ENCODE measurements at regions not wholly inside any gene's neighbourhood (a gene's known extent, or its start where the extent isn't known, plus 50 kb on each side); places are given as distances from the start of the nearest gene placed in this dataset.
"Not testable (repeated sequence)": the region's sequence is repeated elsewhere in the genome, so short reads cannot be mapped to it uniquely, and the experiment has no call there.

DNA sequence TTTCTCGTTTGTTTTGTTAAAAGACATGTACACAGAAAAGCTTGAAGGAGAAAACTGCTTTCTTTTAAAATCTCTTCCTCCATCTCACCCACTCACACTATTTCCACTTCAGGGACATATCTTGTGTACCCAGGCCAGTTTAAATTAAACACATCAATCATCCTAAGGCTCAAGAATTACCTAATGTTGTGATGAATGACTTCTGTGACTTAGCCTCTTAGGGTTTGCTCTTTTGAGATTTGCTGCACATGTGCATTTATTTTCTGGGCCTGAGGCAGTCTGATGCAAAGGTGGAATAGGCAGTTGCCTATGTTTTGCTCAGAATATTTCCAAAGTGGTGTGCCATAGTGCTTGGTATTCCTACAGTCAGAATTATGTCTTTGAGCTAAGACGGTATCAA lies 439.9 kb upstream of the CHD1 start:
- no peak for DNase-seq (ENCODE audit: low read depth in 3 of 3, low spot score in 2 of 3)

DNA sequence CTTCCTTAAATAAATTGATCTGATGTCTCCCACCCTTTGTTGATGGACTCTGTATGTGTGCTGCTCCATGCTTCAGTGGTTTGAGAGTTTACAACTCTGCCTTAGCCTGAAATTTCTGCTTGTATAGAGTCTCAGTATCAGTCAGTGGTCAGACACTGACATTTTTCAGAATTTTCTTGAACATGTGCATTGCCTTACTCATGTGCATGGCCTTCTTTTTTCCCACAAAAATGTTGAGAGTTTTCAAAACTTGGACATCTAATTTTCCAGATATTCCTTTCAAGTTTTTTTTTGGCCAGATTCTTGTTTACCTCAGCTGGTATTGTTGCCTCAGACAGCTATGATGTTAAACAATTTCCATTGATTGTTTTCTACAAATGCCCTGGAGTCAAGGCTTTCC lies 427.1 kb upstream of the CHD1 start:
- no peak for DNase-seq (ENCODE audit: low read depth in 3 of 3, low spot score in 2 of 3)

DNA sequence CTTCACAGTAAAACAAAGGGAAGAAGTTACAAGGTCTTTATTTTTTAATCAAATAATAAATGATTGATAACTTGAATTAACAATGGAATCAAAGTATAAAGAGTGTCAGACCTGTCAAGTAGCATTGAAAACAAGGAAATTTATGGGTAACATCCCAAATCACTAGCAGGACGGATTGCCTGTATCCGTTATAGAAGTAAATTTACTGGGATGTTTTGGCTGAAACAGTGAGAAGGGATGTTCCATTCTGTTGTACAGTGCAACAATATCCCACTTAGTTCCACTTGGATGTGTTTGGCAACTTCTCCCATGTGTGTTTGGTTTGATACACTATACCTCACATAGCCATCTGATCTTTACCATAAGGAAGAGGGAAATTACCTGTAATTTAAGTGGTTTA lies 421.0 kb upstream of the CHD1 start:
- DNase-seq (ENCODE audit: low read depth in 3 of 3, low spot score in 2 of 3), result peak in 2 of 3 donors; percentile 14 to 29

DNA sequence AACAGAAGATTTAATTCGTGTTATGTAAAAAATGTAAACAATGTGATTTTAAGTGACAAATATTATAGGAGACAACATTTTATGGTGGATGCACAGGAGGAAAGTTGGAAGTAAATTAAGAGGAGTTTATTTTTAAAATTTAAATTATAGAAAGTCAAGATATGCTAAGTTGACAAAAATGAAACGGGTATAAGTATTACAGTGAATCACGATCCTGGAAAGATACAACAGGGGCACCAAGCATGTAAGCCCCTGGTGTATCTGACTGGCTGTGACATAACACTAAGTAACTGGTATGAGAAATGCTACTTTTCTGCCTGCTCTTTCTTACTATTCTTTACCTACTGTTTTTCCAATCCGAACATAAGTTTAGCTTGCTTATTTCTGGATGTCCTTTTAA lies 419.8 kb upstream of the CHD1 start:
- no peak for DNase-seq (ENCODE audit: low read depth in 3 of 3, low spot score in 2 of 3)

DNA sequence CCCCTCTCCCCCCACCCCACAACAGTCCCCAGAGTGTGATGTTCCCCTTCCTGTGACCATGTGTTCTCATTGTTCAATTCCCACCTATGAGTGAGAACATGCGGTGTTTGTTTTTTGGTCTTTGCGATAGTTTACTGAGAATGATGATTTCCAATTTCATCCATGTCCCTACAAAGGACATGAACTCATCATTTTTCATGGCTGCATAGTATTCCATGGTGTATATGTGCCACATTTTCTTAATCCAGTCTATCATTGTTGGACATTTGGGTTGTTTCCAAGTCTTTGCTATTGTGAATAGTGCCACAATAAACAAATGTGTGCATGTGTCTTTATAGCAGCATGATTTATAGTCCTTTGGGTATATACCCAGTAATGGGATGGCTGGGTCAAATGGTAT lies 411.0 kb upstream of the CHD1 start:
- DNase-seq (ENCODE audit: low read depth in 3 of 3, low spot score in 2 of 3), result not testable (repeated sequence)

DNA sequence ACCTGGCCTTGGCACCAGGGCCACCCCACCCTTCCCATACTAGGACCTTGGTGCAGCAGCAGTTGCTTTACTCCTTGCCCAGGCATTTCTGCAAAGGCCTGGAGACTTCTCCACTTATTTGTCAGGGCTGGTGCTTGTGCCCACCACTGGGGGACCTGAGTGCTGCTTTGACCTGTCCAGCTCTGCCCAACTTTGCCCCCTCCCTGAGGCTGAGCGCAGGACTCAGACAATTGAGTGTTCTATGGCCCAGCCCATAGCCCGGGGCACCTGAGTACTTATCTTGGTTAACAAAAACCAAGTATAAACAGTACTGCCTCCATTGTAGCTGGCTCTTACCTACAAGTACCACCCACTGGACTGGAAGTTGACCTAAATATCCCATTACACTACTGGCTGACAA lies 406.1 kb upstream of the CHD1 start:
- no peak for DNase-seq (ENCODE audit: low read depth in 3 of 3, low spot score in 2 of 3)

DNA sequence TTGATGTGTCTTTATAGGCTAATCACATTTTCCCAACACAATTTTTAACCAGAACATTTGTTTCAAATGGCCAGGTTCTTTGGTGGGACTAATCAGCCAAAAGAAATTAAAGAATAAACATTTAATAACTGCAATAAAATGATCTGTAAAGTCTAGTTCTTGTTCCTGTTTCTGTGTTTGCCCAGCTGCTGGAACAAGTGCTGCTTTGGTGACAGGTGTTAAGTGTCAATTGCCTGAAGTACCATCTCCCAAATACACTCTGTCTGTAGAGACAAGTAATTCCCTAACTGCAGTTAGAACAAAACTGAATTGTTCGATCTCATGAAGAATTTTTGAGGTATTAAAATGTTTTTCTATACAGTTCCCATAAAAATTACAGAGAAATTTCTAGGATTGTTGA lies 402.3 kb upstream of the CHD1 start:
- no peak for DNase-seq (ENCODE audit: low read depth in 3 of 3, low spot score in 2 of 3)

DNA sequence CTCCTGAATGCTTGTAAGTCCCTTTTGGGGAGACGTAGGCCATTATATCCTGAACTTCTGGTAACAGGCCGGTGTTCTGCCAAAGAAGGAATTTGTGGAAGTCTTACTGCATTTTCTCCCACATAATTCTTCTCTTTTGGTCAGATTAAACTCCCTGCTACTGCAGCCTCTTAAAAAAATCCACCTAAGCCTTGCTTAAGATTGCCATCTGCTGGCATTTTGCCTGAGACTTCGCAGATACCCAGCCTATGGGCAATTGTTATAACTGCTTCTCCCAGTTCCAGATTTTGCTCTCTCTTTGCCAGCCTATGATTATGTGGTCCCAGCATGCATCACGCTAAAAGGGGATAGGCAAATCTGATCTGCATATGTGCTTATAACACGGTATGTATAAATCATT lies 391.6 kb upstream of the CHD1 start:
- peak in 2 of 3 donors; percentile 5 to 6 for DNase-seq (ENCODE audit: low read depth in 3 of 3, low spot score in 2 of 3)

DNA sequence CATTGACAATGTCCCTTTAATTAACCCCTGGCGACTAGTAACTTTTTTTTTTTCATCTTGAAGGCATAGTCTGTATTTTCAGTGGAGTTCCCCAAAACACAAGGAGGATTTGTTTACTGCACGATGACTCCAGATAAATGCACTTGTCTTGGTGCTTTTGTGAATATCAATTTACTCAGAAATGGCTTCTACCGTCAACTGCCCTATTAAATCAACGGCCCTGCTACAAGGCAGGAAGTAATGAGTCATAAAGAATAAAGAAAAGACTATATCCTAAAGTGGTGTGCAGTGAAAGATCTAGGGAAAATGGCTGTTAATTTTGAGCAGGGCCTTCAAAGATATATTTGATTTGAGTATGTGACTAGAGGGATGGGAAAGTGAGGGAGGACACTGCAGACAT lies 388.3 kb upstream of the CHD1 start:
- no peak for DNase-seq (ENCODE audit: low read depth in 3 of 3, low spot score in 2 of 3)

DNA sequence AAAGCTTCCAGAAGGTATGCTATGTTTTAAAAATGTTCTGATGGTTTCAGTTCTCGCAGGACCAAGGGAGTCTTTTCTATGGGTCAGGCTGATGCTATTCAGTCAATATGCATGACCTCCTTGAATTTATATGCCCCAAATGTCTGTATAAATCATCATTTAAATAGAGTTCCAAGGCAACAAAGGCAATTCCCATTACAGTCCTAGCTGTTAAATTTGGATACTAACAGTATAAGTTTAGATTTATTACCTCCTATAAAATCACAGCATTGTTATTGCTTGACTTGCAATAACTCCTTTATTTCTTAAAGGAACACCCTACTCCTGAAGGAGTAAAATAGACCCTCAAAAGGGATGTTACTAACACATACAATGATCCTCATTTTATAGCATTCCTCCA lies 387.7 kb upstream of the CHD1 start:
- DNase-seq (ENCODE audit: low read depth in 3 of 3, low spot score in 2 of 3), result no peak

DNA sequence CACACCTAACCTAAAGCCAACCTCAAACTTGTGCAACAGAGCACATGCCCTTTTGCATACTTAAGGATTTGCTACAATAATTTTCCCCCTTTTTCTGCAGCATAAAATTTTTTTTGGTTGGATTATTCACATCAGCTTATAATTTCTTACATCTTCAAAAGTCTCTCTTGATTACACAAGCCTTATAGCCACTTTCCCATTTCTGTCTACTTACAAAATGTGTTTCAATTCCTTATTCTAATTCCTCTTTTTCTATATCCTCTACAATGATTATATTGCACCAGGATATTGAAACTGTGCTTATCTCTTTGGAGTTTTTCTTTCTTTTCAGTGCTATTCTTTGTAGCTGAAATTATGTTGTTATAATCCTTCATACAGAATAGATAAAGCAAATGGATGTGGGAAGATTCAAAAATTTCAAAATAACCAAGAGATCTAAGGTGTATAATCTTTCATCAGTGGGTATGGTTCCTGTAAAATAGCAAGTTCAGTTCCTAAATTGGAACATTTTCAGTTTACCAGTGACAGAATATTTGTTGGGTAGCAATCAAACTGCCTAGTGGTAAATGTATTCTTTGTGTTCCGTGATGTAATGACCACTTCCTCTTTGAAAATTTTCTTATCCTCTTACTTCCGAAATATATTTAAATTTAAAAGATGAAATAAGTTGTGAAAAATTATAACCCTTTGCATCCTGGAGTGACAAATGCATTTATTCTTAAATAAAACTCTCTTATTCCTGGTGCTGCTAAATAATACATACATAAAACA lies 386.8 kb upstream of the CHD1 start:
- DNase-seq (ENCODE audit: low read depth in 3 of 3, low spot score in 2 of 3), result no peak

DNA sequence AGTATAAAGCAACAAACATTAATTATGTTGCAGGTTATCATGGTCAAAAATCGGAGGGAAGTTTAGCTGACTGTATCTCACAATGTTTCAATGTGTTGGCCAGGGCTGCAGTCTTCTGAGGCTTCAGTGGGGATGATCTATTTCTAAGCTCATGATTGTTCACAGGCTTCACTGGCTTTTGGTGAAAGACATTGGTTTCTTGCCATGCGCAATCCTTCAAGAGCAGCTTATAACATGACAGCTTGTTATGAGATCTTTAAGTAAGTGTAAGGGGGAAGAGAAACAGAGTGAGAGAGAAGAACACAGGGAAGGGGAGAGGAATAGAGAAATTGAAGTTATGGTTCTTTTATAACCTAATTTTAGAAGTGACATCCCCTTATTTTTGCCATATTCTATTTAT lies 385.9 kb upstream of the CHD1 start:
- DNase-seq (ENCODE audit: low read depth in 3 of 3, low spot score in 2 of 3), result no peak

DNA sequence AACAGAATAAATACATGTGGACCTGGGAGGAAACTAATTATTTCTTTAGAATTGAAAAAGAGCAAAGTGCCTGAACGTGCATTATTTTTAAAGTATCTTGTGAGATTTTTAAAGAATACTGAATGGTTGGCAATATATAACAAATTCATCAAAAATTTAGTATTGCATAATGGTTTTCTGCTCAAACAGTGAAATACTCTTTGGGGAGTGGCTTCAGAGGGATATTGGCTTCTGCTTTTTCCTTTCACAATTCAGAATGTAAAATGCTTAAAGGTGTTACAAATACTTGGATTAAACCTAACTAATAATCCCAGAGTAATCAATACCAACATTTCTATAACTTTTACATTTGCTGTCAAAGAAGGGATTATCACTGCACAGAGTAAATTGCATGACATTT lies 379.3 kb upstream of the CHD1 start:
- DNase-seq (ENCODE audit: low read depth in 3 of 3, low spot score in 2 of 3), result no peak

DNA sequence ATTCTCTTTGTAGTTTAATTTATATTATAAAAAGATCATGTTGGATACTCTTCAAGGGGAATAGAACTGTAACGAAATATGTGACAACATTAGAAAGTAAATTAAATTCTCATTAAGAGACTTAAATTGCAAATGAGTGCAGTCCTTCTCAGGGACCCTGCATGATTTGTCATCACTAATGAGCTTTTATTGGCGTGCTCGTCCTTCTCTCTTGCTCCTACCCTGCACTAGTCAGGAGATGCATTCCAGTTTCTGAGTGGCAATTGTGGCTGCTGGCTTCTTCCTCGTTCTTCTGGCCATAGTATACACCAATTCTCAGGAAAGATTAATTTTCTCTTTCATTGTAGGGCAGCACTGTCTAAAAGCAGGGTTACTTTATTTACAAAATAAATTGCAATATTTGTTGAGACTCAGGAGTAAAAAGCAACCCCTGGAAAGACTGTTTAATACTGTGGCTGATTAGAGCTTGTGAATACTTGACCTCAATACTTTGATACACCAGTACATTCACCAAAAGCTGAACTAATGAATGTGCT lies 376.3 kb upstream of the CHD1 start:
- no peak for DNase-seq (ENCODE audit: low read depth in 3 of 3, low spot score in 2 of 3)

DNA sequence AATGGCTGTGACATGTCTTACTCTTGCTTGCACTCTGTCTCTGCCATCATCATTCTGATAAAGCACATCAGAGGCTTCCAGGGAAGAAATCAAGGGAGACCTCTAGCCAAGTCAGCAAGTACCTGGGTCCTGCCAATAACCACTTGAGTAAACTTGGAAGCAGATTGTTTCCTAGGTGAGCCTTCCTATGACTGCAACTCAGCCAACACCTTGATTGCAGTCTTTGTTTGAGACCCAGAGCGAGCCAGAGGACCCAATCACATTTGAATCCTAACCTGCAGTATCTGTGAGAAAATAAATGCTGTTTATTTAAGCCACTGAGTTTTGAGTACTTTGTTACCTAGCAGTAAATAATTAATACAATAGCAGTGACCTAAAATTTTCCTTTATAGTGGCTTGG lies 356.8 kb upstream of the CHD1 start:
- DNase-seq (ENCODE audit: low read depth in 3 of 3, low spot score in 2 of 3), result no peak

DNA sequence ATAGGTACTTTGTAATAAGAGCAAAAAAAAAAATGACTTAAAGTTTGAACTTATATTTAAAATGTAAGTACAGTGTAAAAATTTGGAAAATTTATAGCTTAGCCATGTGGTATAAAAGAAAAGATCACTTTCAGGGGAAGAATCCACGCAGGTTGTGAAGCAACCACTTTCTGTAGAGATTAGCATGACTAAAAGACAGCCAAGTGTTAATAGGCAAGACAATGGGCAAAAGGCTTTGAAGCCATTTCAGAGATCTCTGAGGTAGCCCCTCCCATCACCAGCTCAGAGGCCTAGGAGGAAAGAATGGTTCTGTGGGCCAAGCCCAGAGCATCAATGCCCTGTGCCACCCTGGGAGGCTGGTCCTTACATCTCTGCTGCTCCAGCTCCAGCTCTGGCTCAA lies 346.3 kb upstream of the CHD1 start:
- DNase-seq (ENCODE audit: low read depth in 3 of 3, low spot score in 2 of 3), result no peak

DNA sequence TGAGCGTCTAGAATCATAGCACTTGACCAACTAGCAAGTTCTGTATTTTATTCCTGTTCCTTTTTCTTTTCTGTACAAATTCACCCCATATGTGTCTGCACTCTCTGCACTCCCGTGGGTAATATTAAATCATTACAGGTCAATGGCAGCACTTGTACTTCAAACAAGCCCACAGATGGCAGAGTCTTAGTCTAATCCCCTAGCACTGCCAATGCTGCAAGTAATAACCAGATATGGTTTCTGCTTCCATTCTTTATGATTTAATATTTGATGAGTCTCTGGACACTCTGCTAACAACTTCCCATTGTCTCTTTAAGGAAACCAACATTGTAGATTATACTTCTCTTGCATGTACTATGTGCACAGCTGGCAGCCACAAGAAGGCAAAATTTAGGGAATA lies 343.8 kb upstream of the CHD1 start:
- DNase-seq (ENCODE audit: low read depth in 3 of 3, low spot score in 2 of 3), result no peak

DNA sequence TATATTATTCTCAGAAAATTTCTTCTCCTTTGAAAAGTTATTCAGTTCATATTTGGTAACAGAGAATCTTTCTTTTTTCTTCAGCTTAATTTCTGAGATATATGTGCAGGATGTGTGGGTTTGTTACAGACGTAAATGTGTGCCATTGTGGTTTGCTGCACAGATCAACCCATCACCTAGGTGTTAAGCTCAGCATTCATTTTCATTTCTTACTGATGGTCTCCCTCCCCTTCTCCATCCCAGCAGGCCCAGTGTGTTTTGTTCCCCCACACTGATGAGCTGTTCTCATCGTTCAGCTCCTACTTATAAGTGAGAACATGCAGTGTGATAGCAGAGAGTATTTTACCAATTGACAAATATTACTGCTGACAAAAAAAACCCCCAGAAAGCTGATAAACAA lies 330.0 kb upstream of the CHD1 start:
- no peak for DNase-seq (ENCODE audit: low read depth in 3 of 3, low spot score in 2 of 3)

DNA sequence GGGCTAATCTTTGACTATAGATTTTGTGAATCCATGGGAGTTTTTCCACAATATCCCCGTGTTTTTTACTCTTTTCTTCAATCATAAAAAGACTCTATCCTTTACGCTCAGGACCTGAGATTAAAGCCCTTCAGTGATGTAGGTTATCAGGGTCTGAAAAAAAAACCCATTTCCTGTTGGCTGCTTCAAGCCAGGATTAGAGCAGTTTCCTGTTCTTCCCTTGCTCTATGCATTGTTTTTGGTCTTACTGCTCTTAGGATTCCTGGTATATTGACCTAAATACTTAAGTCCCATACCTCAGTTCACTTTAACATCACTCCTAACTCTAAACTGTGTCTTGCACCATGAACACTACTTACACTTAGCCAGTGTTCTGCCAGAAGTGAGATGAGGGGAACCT lies 319.3 kb upstream of the CHD1 start:
- no peak for DNase-seq (ENCODE audit: low read depth in 3 of 3, low spot score in 2 of 3)

DNA sequence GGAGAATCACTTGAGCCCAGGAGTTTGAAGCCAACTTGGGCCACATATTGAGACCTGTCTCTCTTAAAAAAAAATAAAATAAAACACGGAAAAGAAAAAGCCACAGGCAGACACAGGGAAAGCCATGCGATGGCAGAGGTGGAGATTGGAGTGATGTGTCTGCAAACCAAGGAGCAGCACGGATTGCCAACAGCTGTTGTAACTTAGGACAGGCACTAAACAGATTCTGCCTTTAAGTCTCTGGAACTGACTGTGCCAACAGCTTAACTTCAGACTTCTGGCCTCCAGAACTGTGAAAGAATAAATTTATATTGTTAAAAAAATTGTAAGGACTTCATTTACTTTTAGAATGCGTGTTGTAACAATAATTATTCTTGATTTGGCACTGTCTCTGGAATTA lies 318.5 kb upstream of the CHD1 start:
- DNase-seq (ENCODE audit: low read depth in 3 of 3, low spot score in 2 of 3), result no peak

DNA sequence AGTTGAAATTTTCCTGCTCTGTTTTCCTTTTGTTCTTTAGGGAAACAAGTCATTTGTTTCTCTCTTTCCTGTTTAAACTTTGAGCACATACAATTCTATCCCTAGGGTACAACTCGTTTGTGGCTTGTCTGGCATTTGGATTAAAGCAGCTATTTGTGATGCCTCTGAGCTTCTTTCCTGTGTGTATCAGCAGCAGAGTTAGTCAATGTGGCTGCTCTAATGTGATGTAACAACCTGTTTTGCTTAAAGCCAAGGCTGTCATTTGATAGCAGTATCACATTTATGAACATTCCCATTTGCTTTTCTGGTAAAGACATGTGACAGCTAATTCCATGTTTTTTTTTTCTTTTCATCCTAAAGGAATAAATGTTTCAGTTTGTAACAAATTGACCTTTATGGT lies 314.3 kb upstream of the CHD1 start:
- no peak for DNase-seq (ENCODE audit: low read depth in 3 of 3, low spot score in 2 of 3)

DNA sequence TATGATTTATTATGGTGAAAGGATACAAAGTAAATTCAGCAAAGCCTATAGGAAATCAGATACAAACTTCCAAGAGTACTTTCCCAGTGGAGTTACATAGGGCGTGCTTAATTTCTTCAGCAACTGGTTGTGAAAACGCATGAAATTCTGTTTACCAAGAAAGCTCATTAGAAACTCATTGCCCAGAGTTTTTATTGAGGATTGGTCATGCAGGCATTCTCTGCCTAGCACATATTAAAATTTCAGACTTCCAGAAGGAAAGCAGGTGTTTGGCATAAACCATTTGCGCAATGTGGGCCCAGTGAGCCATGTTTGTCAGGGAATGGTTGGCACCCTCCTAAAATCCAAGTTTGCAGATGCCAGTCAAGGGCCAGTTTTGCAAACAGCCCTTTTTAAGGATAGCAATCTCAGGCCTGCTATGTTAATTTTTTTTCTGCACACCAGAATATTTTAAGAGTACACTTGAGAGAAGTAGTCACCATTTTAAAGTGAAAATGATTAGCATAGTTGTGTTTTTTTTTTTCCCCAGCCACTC lies 311.1 kb upstream of the CHD1 start:
- no peak for DNase-seq (ENCODE audit: low read depth in 3 of 3, low spot score in 2 of 3)
